Dermis blood vessel endothelial cell (primary cell): ENCODE measurements at regions not wholly inside any gene's neighbourhood (a gene's known extent, or its start where the extent isn't known, plus 50 kb on each side); places are given as distances from the start of the nearest gene placed in this dataset.

Experiments used
- DNase-seq: peaks from one replicate; pipeline ENCODE4 v3.0.0; 2010

GRCh38 chr13:104798486-104798885 is 1732.3 kb upstream of the SLC10A2 start:
- no peak for DNase-seq

GRCh38 chr13:104796581-104796980 is 1730.4 kb upstream of the SLC10A2 start:
- DNase-seq, result no peak

GRCh38 chr13:104785952-104786351 is 1719.7 kb upstream of the SLC10A2 start:
- no peak for DNase-seq

GRCh38 chr13:104784891-104785290 is 1718.7 kb upstream of the SLC10A2 start:
- no peak for DNase-seq

- no peak for DNase-seq
Measured at GRCh38 chr13:104782741-104783140, 1716.5 kb upstream of the SLC10A2 start.

GRCh38 chr13:104779311-104779993 is 1713.2 kb upstream of the SLC10A2 start:
- no peak for DNase-seq

GRCh38 chr13:104773775-104774174 is 1707.6 kb upstream of the SLC10A2 start:
- DNase-seq, result peak; percentile 72

- DNase-seq, result no peak
Measured at GRCh38 chr13:104769545-104769944, 1703.3 kb upstream of the SLC10A2 start.

GRCh38 chr13:104766319-104766718 is 1700.1 kb upstream of the SLC10A2 start:
- no peak for DNase-seq

- DNase-seq, result no peak
Measured at GRCh38 chr13:104764600-104764999, 1698.4 kb upstream of the SLC10A2 start.

- DNase-seq, result no peak
Measured at GRCh38 chr13:104759069-104759468, 1692.9 kb upstream of the SLC10A2 start.

GRCh38 chr13:104757712-104758111 is 1691.5 kb upstream of the SLC10A2 start:
- peak; percentile 23 for DNase-seq

GRCh38 chr13:104750377-104750776 is 1684.2 kb upstream of the SLC10A2 start:
- no peak for DNase-seq

GRCh38 chr13:104740641-104741222 is 1674.5 kb upstream of the SLC10A2 start:
- DNase-seq, result no peak

GRCh38 chr13:104737713-104738112 is 1671.5 kb upstream of the SLC10A2 start:
- DNase-seq, result no peak

GRCh38 chr13:104733427-104733826 is 1667.2 kb upstream of the SLC10A2 start:
- DNase-seq, result no peak

- no peak for DNase-seq
Measured at GRCh38 chr13:104715111-104715510, 1648.9 kb upstream of the SLC10A2 start.

- DNase-seq, result no peak
Measured at GRCh38 chr13:104705031-104705750, 1639.0 kb upstream of the SLC10A2 start.

- no peak for DNase-seq
Measured at GRCh38 chr13:104701591-104701990, 1635.4 kb upstream of the SLC10A2 start.

- no peak for DNase-seq
Measured at GRCh38 chr13:104694397-104694796, 1628.2 kb upstream of the SLC10A2 start.

GRCh38 chr13:104693126-104693525 is 1626.9 kb upstream of the SLC10A2 start:
- no peak for DNase-seq

- DNase-seq, result no peak
Measured at GRCh38 chr13:104691767-104692467, 1625.7 kb upstream of the SLC10A2 start.

GRCh38 chr13:104686484-104686883 is 1620.3 kb upstream of the SLC10A2 start:
- DNase-seq, result no peak
